ENCODE measurements at regions not wholly inside any gene's neighbourhood (a gene's known extent, or its start where the extent isn't known, plus 50 kb on each side); places are given as distances from the start of the nearest gene placed in this dataset.

GRCh38 chr22:47787501-47788227, 1025.2 kb downstream of the TBC1D22A start:
- TF ChIP-seq GATA3 (IDR thresholded peaks at IDR 0.05; ENCODE audit: low read depth, low read length) (no peak), GATA2 (IDR thresholded peaks at IDR 0.05; ENCODE audit: low read depth, low read length) (no peak)
